ENCODE measurements at regions not wholly inside any gene's neighbourhood (a gene's known extent, or its start where the extent isn't known, plus 50 kb on each side); places are given as distances from the start of the nearest gene placed in this dataset.
"Not testable (repeated sequence)": the region's sequence is repeated elsewhere in the genome, so short reads cannot be mapped to it uniquely, and the experiment has no call there.

GRCh38 chrX:89557146-89557545 is 364.6 kb upstream of the TGIF2LX start:
- TF ChIP-seq, protein P1, sequence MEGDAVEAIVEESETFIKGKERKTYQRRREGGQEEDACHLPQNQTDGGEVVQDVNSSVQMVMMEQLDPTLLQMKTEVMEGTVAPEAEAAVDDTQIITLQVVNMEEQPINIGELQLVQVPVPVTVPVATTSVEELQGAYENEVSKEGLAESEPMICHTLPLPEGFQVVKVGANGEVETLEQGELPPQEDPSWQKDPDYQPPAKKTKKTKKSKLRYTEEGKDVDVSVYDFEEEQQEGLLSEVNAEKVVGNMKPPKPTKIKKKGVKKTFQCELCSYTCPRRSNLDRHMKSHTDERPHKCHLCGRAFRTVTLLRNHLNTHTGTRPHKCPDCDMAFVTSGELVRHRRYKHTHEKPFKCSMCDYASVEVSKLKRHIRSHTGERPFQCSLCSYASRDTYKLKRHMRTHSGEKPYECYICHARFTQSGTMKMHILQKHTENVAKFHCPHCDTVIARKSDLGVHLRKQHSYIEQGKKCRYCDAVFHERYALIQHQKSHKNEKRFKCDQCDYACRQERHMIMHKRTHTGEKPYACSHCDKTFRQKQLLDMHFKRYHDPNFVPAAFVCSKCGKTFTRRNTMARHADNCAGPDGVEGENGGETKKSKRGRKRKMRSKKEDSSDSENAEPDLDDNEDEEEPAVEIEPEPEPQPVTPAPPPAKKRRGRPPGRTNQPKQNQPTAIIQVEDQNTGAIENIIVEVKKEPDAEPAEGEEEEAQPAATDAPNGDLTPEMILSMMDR (IDR thresholded peaks at IDR 0.05): not testable (repeated sequence)
- TF ChIP-seq POLR2AphosphoS5 (IDR thresholded peaks at IDR 0.05): not testable (repeated sequence)

Measured in gastroesophageal sphincter (tissue), 3 donors.